Stimulated activated CD8-positive, alpha-beta memory T cell treated with anti-CD3 and anti-CD28 coated beads, Interleukin-15, amount 100 ng/mL, for 4 hours (primary cell): ENCODE measurements at regions not wholly inside any gene's neighbourhood (a gene's known extent, or its start where the extent isn't known, plus 50 kb on each side); places are given as distances from the start of the nearest gene placed in this dataset.
"Not testable (repeated sequence)": the region's sequence is repeated elsewhere in the genome, so short reads cannot be mapped to it uniquely, and the experiment has no call there.

Source experiments
- DNase-seq, 2 donors: peaks; one replicate each; pipeline ENCODE4 v3.0.0-alpha.2; 2020; ENCODE audit warnings: low read depth in 2 of 2

DNA sequence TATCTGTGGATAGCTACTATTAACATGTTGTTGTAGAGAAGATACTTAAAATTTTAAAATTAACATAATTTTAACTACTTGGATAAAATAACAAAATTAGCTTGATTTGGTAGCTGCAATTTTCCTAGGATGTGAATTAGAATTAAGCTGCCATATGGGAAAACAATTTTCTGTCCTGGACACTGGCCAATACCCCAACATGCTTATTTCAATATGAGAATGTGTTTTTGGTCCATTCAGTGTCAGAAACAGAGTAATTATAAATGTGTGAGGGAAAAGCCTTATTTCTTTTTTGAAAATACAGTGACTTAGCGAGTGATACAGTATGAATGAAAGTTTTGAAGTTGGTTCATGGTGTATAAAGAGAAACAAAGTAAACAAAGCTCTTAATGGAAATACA is 948.3 kb upstream of the GYPC start:
- DNase-seq = no peak

GRCh38 chr2:125710561-125710960 is 945.4 kb upstream of the GYPC start:
- no peak for DNase-seq

DNA sequence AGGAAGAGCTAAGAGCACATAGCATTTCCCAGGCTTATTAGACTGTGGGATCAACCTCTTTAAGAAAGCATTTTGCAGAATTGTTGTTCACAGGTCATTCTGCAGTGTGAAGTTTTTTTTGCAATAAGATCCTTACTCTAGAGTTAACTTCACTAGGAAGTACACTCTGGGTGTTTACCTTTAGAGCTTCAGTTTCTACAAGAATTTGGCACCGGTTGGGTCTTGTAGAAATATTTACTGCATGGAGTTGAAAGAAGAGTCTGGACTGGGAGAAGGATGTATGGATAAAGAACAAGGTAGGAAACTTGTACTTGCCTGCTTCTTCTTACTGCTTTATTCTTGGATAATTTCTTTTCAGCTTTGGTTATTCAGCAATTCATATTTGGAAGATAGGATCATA is 944.9 kb upstream of the GYPC start:
- DNase-seq = no peak

GRCh38 chr2:125713533-125713932 is 942.4 kb upstream of the GYPC start:
- no peak for DNase-seq

- DNase-seq = no peak
These were observed 934.8 kb upstream of the GYPC start for GRCh38 chr2:125721072-125721721.

DNA sequence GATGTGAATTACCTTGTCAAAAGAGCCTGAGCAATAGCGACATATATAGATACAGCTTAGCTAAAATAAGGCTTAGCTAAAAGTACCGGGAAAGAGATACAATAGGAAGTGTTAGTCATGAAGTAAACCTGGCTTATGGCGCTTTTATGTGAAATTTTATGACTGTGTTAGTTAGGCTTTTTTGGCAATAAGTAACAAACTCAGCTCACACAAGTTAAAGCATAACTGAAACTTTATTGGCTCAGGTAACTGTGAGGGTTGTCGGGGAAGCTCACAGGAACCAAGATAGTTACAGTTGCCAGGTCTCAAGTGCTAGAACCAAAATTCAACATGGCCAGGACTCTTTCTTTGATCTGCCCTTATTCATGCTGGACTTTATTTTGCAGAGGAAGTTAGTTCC is 925.0 kb upstream of the GYPC start:
- no peak for DNase-seq

- DNase-seq = no peak
These were observed 919.7 kb upstream of the GYPC start for GRCh38 chr2:125736306-125736705.

DNA sequence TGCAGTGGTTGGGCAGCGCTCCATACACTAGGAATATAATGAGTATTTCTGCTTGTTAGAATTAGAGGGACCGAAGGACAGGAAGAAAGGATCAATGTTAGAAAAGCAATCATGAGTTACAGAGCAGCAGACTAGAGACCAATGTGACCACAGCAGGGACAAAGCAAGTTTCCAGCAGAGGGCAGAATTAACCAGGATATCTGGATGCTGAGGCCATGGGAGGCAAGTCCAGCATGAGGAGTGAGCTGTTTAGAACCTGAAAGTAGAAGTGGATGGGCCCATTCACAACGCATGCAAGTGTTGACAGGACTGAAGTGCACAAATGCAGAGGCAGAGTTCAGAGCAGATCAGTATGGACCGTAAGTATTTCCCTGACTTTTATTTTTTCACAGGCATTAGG is 910.4 kb upstream of the GYPC start:
- no peak for DNase-seq

GRCh38 chr2:125746321-125747164 is 909.4 kb upstream of the GYPC start:
- DNase-seq = no peak

DNA sequence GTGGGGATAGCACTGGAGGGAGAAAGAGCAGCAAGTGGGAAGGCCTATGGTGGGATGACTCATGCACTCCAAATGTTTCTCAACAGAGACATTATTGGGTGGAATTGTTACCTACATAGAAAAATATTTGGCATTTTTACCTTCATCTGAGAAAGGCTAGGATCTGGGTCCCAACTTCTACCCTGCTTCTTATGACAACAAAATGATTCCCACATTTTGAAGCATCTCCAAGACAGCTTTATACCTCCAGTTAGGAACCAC is 908.9 kb upstream of the GYPC start:
- DNase-seq = no peak

DNA sequence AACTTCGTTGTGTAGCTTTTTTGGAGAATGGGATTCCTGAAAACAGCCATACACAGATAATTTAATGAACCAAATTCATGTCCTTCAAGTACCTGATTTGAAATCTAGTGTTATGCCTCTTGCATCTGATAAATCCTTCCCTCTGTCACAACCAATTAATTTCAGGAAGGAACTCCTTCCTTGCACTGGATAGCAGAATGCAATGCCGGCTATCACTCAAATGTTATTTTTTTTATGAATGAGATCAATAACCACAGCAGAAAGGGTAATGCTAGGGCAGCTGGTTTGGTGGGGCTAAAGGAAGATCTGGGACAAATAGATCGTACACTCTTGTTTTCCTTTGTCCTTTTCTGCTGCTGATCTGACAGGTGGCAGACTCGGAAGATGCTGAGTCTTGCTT is 899.5 kb upstream of the GYPC start:
- DNase-seq = no peak

DNA sequence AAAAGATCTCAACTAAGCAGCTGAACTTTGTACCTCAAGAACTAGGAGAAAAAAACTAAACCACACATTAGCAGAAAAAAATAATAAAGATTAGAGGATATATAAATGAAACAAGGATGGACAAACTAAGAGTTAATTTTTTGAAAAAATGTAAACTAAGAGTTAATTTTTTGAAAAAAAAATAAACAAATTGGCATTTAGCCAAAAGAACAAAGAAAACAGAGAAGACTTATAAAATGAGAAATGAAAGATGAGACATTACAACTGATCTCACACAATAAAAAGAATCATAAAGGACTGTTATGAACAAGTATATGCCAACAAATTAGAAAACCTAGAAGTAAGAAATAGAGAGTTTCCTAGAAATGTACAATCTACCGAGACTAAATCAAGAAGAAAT is 859.2 kb upstream of the GYPC start:
- no peak for DNase-seq

DNA sequence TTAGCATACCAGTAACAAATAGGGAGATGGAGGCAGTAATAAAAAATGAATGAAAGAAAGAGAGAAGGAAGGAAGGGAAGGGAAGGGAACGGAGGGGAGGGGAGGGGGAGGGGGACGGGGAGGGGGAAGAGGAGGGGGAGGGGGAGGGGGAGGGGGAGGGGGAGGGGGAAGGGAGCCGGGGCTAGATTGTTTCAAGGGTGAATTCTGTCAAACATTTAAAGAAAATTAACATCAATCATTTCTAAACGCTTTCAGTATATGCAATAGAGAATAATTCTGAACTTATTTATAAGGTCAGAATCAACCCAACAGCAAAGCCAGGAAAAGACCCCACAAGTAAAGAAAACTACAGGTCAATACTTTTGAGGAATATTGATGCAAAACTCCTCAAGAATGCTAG is 858.8 kb upstream of the GYPC start:
- no peak for DNase-seq

- DNase-seq = no peak
These were observed 833.2 kb upstream of the GYPC start for GRCh38 chr2:125822746-125823145.

GRCh38 chr2:125825781-125826180 is 830.2 kb upstream of the GYPC start:
- DNase-seq = not testable (repeated sequence)

DNA sequence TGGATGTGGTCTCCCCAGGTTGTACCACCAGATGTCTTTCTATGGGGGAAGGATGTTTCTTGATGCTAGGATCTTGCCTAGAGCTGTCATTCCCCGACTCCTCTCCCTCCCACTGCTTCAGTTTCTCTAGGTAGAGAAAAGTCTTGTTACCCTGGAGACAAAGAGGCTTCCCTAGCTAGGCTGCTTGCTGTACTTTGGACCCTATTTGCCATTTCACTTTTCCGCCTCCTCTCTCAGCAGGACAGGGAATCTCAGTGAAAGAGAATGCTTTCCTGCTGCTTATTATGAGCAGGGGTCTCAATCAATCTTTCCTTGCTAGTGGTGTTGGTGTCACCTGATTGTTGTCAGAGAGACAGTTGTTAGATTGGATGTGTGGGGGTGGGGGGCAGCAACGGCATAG is 818.8 kb upstream of the GYPC start:
- no peak for DNase-seq

GRCh38 chr2:125837611-125838010 is 818.3 kb upstream of the GYPC start:
- no peak for DNase-seq

- DNase-seq = no peak
These were observed 816.0 kb upstream of the GYPC start for GRCh38 chr2:125839945-125840344.

DNA sequence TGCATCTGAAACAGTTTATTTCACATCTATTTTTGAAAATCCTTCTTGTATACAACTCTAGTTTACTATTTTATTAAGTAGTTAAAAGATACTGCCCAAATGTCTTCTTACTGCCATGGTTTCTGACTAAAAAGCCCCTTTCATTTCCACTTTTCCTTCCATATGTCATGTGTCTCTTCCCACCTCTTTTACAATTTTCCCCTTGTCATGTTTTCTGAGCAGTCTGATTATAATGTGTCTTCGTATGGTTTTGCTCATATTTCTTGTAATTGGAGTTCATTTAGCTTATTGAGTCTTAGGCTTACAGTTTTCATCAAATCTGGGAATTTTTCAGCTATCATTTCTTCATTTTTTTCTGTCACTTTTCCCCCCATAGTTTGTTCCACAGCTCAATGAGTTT is 813.9 kb upstream of the GYPC start:
- DNase-seq = no peak

- no peak for DNase-seq
These were observed 805.4 kb upstream of the GYPC start for GRCh38 chr2:125850541-125850940.

- no peak for DNase-seq
These were observed 803.6 kb upstream of the GYPC start for GRCh38 chr2:125852364-125852763.

DNA sequence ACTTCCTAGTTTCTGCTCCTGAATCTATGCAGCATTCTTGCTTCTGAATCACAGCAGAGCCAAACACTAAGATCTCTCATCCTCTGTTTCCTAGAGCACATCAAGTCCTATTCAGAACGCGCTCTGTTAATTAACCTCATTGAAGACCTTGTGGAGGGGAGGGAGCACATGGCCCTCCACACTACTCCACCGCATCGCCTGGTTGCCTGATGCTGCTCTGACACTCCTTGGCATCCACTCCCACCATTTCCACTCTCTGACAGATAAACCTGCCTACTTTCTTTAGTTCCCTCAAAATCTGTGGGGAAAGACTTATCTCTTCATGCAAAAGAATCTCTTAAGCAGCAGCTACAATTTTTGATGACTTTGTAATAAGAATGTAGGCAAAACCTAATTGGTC is 802.3 kb upstream of the GYPC start:
- DNase-seq = no peak

DNA sequence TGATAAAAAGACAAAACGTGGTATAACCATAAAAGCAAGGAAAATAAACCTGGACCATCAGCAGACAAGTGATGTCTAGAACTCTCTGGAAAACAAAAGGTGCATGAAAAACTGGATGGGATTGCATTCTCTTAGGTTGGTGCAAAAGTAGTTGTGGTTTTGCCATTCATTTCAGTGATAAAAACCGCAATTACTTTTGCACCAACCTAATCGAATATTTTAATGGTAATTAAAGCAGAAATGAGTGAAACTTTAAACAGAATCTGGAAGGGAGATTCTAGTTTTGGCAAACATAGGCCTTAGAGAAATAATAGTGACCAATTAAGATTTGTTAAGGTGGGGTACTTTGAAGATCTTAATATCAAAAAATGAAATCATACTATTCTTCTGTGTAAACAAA is 800.8 kb upstream of the GYPC start:
- DNase-seq = no peak
